Uterus (tissue), 3 donors: ENCODE measurements at regions not wholly inside any gene's neighbourhood (a gene's known extent, or its start where the extent isn't known, plus 50 kb on each side); places are given as distances from the start of the nearest gene placed in this dataset.

ENCODE experiments used
- DNase-seq, 2 donors: peaks; one replicate each; pipeline ENCODE4 v3.0.0-alpha.2; 2019 to 2020
- H3K27ac ChIP-seq, 2 donors: fragments of 200-600 bp; sonication (generic); 1 replicate in 1 of 2; 2 replicates in 1 of 2; pipeline ENCODE4 v1.5.1; 2016 to 2018
- H3K27me3 ChIP-seq, 2 donors: fragments of 200-600 bp; sonication (generic); one replicate each; pipeline ENCODE4 v1.5.1; 2018 to 2019; ENCODE audit warnings: control low read depth in 1 of 2
- H3K36me3 ChIP-seq, 2 donors: fragments of 200-600 bp; sonication (generic); one replicate each; pipeline ENCODE4 v1.5.1; 2019; ENCODE audit warnings: control low read depth in 1 of 2
- H3K4me1 ChIP-seq, 2 donors: fragments of 200-600 bp; sonication (generic); one replicate each; pipeline ENCODE4 v1.5.1; 2018 to 2019; ENCODE audit warnings: control low read depth in 1 of 2
- H3K4me3 ChIP-seq, 2 donors: fragments of 200-600 bp; sonication (generic); 1 replicate in 1 of 2; 2 replicates in 1 of 2; pipeline ENCODE4 v1.5.1; 2018 to 2019; ENCODE audit warnings: mild to moderate bottlenecking in 1 of 2
- H3K9me3 ChIP-seq, 2 donors: fragments of 200-600 bp; sonication (generic); one replicate each; pipeline ENCODE4 v1.5.1; 2019; ENCODE audit warnings: control low read depth in 1 of 2
- CTCF ChIP-seq, 4 experiments: fragments of 200-600 bp in 2 of 4; fragments of 450-650 bp in 2 of 4; sonication (generic) in 2 of 4; IDR thresholded peaks; one replicate each; pipeline ENCODE4 v1.5.1; 2016 to 2019; ENCODE audit warnings: antibody characterized with exemption in 4 of 4, mild to moderate bottlenecking in 2 of 4, moderate library complexity in 1 of 4
- POLR2A ChIP-seq, 2 donors: fragments of 450-650 bp; IDR thresholded peaks; one replicate each; pipeline ENCODE4 v1.6.1; 2016; ENCODE audit warnings: antibody characterized with exemption in 2 of 2, mild to moderate bottlenecking in 1 of 2, moderate library complexity in 1 of 2
- intact Hi-C: fragments of 100-400 bp; cut with DNase I; formaldehyde crosslinking; loops from one replicate; pipeline ENCODE4 v1.15.1; 2023; ENCODE audit warnings: low total_unique reads
- donor health status: DM: yes; HTN: yes; CAD: no.

- no peak for DNase-seq
- H3K27me3 ChIP-seq, result no peaks in the 10 kb centered on the region
- H3K9me3 ChIP-seq, result no peaks in the 10 kb centered on the region
- intact Hi-C loops, result no loop called here
- TF ChIP-seq POLR2A (IDR thresholded peaks at IDR 0.05) (no peak), CTCF (IDR thresholded peaks at IDR 0.05) (no peak)
- no peak overlapping the region for H3K27ac ChIP-seq
- H3K4me1 ChIP-seq, result no peaks in the 10 kb centered on the region
- no peak overlapping the region for H3K4me3 ChIP-seq
- no peaks in the 10 kb centered on the region for H3K36me3 ChIP-seq
Measured at GRCh38 chr18:3397031-3397750, 52.8 kb upstream of the TGIF1 start.

GRCh38 chr18:3397786-3398185 lies 52.2 kb upstream of the TGIF1 start:
- intact Hi-C loops, result no loop called here
- TF ChIP-seq CTCF (IDR thresholded peaks at IDR 0.05) (no peak), POLR2A (IDR thresholded peaks at IDR 0.05) (no peak)
- Histone ChIP-seq H3K4me3 (no peak overlapping the region), H3K36me3 (no peaks in the 10 kb centered on the region), H3K27ac (no peak overlapping the region), H3K27me3 (no peaks in the 10 kb centered on the region), H3K4me1 (no peaks in the 10 kb centered on the region), H3K9me3 (no peaks in the 10 kb centered on the region)
- no peak for DNase-seq
